HCT116 (cell line): ENCODE measurements at regions not wholly inside any gene's neighbourhood (a gene's known extent, or its start where the extent isn't known, plus 50 kb on each side); places are given as distances from the start of the nearest gene placed in this dataset.

Experiments used
- CTCF ChIP-seq, 3 experiments: fragments of 200-600 bp in 1 of 3; sonication (generic) in 1 of 3; IDR thresholded peaks in 2 of 3; conservative IDR thresholded peaks in 1 of 3; 2 replicates each; pipeline ENCODE4 v1.5.1; 2012 to 2017; ENCODE audit warnings: low read depth in 2 of 3, low read length in 2 of 3, antibody characterized with exemption in 1 of 3, borderline replicate concordance in 1 of 3, control low read depth in 1 of 3, mild to moderate bottlenecking in 1 of 3, mixed read lengths in 1 of 3, mixed run types in 1 of 3, moderate library complexity in 1 of 3; ENCODE audit not compliant: insufficient read depth in 1 of 3
- EGR1 ChIP-seq: IDR thresholded peaks from 2 replicates; pipeline ENCODE4 v1.6.1; 2012; ENCODE audit warnings: low read depth
- EZH2 ChIP-seq: fragments of 200-600 bp; sonication (generic); IDR thresholded peaks from 2 replicates; pipeline ENCODE4 v1.6.1; 2017; ENCODE audit warnings: antibody characterized with exemption, mixed run types
- JUND ChIP-seq: IDR thresholded peaks from 2 replicates; pipeline ENCODE4 v1.6.1; 2012
- MAX ChIP-seq: IDR thresholded peaks from 2 replicates; pipeline ENCODE4 v1.6.1; 2012
- POLR2A ChIP-seq: IDR thresholded peaks from 2 replicates; pipeline ENCODE4 v1.7.0; 2011; ENCODE audit warnings: borderline replicate concordance; ENCODE audit not compliant: insufficient read depth, insufficient read length; ENCODE audit errors: extremely low read depth
- POLR2AphosphoS5 ChIP-seq: IDR thresholded peaks from 2 replicates; pipeline ENCODE4 v1.6.1; 2011; ENCODE audit warnings: mild to moderate bottlenecking, low read depth, low read length, moderate library complexity
- SP1 ChIP-seq: IDR thresholded peaks from 2 replicates; pipeline ENCODE4 v1.6.1; 2012; ENCODE audit warnings: low read depth
- SRF ChIP-seq: IDR thresholded peaks from 2 replicates; pipeline ENCODE4 v1.6.1; 2012; ENCODE audit warnings: low read depth

- no peak for TF ChIP-seq JUND
- no peak for TF ChIP-seq POLR2A
- TF ChIP-seq EZH2: no peak
- TF ChIP-seq MAX: no peak
- TF ChIP-seq CTCF (IDR thresholded peaks at IDR 0.05 in 2 of 3, conservative IDR thresholded peaks at IDR 0.05 in 1 of 3; ENCODE audit: borderline replicate concordance in 1 of 3, insufficient read depth in 1 of 3, low read depth in 2 of 3, low read length in 2 of 3): no peak
- TF ChIP-seq SRF: no peak
- TF ChIP-seq POLR2AphosphoS5: no peak
- TF ChIP-seq SP1: no peak
- TF ChIP-seq EGR1: no peak
Observed at GRCh38 chr3:177932750-177933660, 603.2 kb upstream of the KCNMB2 start.
